KMS-11 (cell line): ENCODE measurements at regions not wholly inside any gene's neighbourhood (a gene's known extent, or its start where the extent isn't known, plus 50 kb on each side); places are given as distances from the start of the nearest gene placed in this dataset.

Experiments
- H2AFZ ChIP-seq: fragments of 200-600 bp; sonication (generic); 2 replicates; pipeline ENCODE4 v1.6.1; 2016; ENCODE audit warnings: antibody characterized with exemption, mixed run types, low read depth
- H3K27ac ChIP-seq: fragments of 200-600 bp; sonication (generic); 2 replicates; pipeline ENCODE4 v1.6.1; 2016; ENCODE audit warnings: mild to moderate bottlenecking, mixed run types
- H3K27me3 ChIP-seq: fragments of 200-600 bp; sonication (generic); 2 replicates; pipeline ENCODE4 v1.6.1; 2017; ENCODE audit warnings: mild to moderate bottlenecking, low read depth, mixed run types, moderate library complexity; ENCODE audit not compliant: insufficient read depth
- H3K36me3 ChIP-seq: fragments of 200-600 bp; sonication (generic); 2 replicates; pipeline ENCODE4 v1.6.1; 2017; ENCODE audit warnings: mild to moderate bottlenecking, mixed run types; ENCODE audit not compliant: insufficient read depth
- H3K4me1 ChIP-seq: fragments of 200-600 bp; sonication (generic); 2 replicates; pipeline ENCODE4 v1.6.1; 2016; ENCODE audit warnings: mild to moderate bottlenecking, low read depth, mixed run types; ENCODE audit not compliant: poor library complexity, severe bottlenecking
- H3K4me2 ChIP-seq: fragments of 200-600 bp; sonication (generic); 2 replicates; pipeline ENCODE4 v1.7.0; 2016; ENCODE audit warnings: mild to moderate bottlenecking, mixed run types
- H3K4me3 ChIP-seq: fragments of 200-600 bp; sonication (generic); IDR thresholded peaks from 2 replicates; pipeline ENCODE4 v1.6.1; 2017; ENCODE audit warnings: low read depth, low read length, mixed read lengths; ENCODE audit not compliant: insufficient read depth
- H3K79me2 ChIP-seq: fragments of 200-600 bp; sonication (generic); 2 replicates; pipeline ENCODE4 v1.6.1; 2016; ENCODE audit warnings: low read depth, mixed run types; ENCODE audit not compliant: insufficient read depth
- H3K9ac ChIP-seq: fragments of 200-600 bp; sonication (generic); 2 replicates; pipeline ENCODE4 v1.6.1; 2016; ENCODE audit warnings: mild to moderate bottlenecking, mixed run types
- H4K20me1 ChIP-seq: fragments of 200-600 bp; sonication (generic); 2 replicates; pipeline ENCODE4 v1.6.1; 2016; ENCODE audit warnings: mild to moderate bottlenecking, mixed run types; ENCODE audit not compliant: insufficient read depth
- CTCF ChIP-seq: fragments of 200-600 bp; sonication (generic); conservative IDR thresholded peaks from 2 replicates; pipeline ENCODE4 v1.6.1; 2017; ENCODE audit warnings: low read depth, mild to moderate bottlenecking, antibody characterized with exemption, low read length, moderate library complexity, mixed read lengths

GRCh38 chr13:31049833-31050232 is 111.9 kb downstream of the HSPH1 start:
- no peak overlapping the region for H3K9ac ChIP-seq
- H3K27me3 ChIP-seq: no peaks in the 10 kb centered on the region
- H3K36me3 ChIP-seq: no peaks in the 10 kb centered on the region
- no peak overlapping the region for H3K4me2 ChIP-seq
- H4K20me1 ChIP-seq: no peaks in the 10 kb centered on the region
- H3K4me1 ChIP-seq: no peaks in the 10 kb centered on the region
- no peaks in the 10 kb centered on the region for H3K79me2 ChIP-seq
- TF ChIP-seq CTCF: no peak
- H3K4me3 ChIP-seq: no peak overlapping the region
- H2AFZ ChIP-seq: no peak overlapping the region
- no peak overlapping the region for H3K27ac ChIP-seq

GRCh38 chr13:31049083-31049482 is 112.6 kb downstream of the HSPH1 start:
- Histone ChIP-seq H3K4me1 (peaks cover 2% of the 10 kb centered on the region), H3K79me2 (no peaks in the 10 kb centered on the region), H3K4me2 (no peak overlapping the region), H4K20me1 (no peaks in the 10 kb centered on the region), H3K9ac (no peak overlapping the region), H3K27me3 (no peaks in the 10 kb centered on the region), H3K36me3 (no peaks in the 10 kb centered on the region), H3K4me3 (no peak overlapping the region), H3K27ac (no peak overlapping the region), H2AFZ (no peak overlapping the region)
- no peak for TF ChIP-seq CTCF

GRCh38 chr13:31048521-31048920 is 113.2 kb downstream of the HSPH1 start:
- Histone ChIP-seq H3K27ac (no peak overlapping the region), H3K4me2 (no peak overlapping the region), H4K20me1 (no peaks in the 10 kb centered on the region), H2AFZ (no peak overlapping the region), H3K4me1 (peaks cover 2% of the 10 kb centered on the region), H3K9ac (no peak overlapping the region), H3K36me3 (no peaks in the 10 kb centered on the region), H3K4me3 (no peak overlapping the region), H3K27me3 (0 out of 2 replicates have a peak, but pooled peaks cover 2% of the 10 kb centered on the region), H3K79me2 (no peaks in the 10 kb centered on the region)
- TF ChIP-seq CTCF: no peak

- Histone ChIP-seq H3K79me2 (no peaks in the 10 kb centered on the region), H3K9ac (no peak overlapping the region), H3K4me3 (no peak overlapping the region), H3K27ac (no peak overlapping the region), H3K36me3 (no peaks in the 10 kb centered on the region), H3K4me1 (peaks cover 2% of the 10 kb centered on the region), H3K27me3 (peaks cover 2% of the 10 kb centered on the region; the same call in 1 of the 2 replicates), H3K4me2 (no peak overlapping the region), H4K20me1 (no peaks in the 10 kb centered on the region), H2AFZ (no peak overlapping the region)
- no peak for TF ChIP-seq CTCF
Observed at GRCh38 chr13:31046711-31047279, 114.3 kb downstream of the TEX26 start.
